ENCODE measurements at regions not wholly inside any gene's neighbourhood (a gene's known extent, or its start where the extent isn't known, plus 50 kb on each side); places are given as distances from the start of the nearest gene placed in this dataset.

DNA sequence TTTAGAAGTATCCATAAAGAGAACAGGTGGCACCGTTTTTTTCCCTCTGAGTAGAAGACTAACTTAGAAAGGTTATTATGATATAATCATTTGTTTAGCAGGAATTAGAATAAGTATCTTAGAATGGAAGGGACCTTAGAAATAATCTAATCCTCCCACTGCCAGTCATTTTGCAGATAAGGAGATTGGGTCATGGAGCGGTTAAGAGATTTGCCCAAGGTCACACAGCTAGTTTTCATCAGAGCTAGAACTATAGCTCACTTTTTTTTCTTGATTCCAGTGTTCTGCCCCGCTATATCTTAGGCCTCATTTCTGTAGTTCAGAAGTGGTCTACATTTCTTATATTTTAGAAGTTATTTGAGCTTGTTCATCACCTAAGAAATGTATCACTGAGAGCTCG, 139.6 kb downstream of the PRL start:
- TF ChIP-seq POLR2A (IDR thresholded peaks at IDR 0.05): no peak
- TF ChIP-seq, protein P1, sequence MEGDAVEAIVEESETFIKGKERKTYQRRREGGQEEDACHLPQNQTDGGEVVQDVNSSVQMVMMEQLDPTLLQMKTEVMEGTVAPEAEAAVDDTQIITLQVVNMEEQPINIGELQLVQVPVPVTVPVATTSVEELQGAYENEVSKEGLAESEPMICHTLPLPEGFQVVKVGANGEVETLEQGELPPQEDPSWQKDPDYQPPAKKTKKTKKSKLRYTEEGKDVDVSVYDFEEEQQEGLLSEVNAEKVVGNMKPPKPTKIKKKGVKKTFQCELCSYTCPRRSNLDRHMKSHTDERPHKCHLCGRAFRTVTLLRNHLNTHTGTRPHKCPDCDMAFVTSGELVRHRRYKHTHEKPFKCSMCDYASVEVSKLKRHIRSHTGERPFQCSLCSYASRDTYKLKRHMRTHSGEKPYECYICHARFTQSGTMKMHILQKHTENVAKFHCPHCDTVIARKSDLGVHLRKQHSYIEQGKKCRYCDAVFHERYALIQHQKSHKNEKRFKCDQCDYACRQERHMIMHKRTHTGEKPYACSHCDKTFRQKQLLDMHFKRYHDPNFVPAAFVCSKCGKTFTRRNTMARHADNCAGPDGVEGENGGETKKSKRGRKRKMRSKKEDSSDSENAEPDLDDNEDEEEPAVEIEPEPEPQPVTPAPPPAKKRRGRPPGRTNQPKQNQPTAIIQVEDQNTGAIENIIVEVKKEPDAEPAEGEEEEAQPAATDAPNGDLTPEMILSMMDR (IDR thresholded peaks at IDR 0.05 in 8 of 11, conservative IDR thresholded peaks at IDR 0.05 in 3 of 11): no peak
